SKM-1 treated with dmso at 0.1 percent for 144 hours (cell line): ENCODE measurements at regions not wholly inside any gene's neighbourhood (a gene's known extent, or its start where the extent isn't known, plus 50 kb on each side); places are given as distances from the start of the nearest gene placed in this dataset.

Source experiments
- DNase-seq: peaks from one replicate; lab custom pipeline; 2025; ENCODE audit not compliant: unreplicated experiment; lab: John Stamatoyannopoulos, UW

GRCh38 chr6:106773996-106774629 lies 144.7 kb downstream of the QRSL1 start:
- no peak for DNase-seq

- DNase-seq: no peak
These were observed 144.1 kb downstream of the QRSL1 start for GRCh38 chr6:106773522-106773921.

- DNase-seq: no peak
These were observed 143.1 kb downstream of the QRSL1 start for GRCh38 chr6:106772270-106773142.

- DNase-seq: no peak
These were observed 142.4 kb downstream of the QRSL1 start for GRCh38 chr6:106771822-106772221.

- DNase-seq: no peak
These were observed 141.3 kb downstream of the QRSL1 start for GRCh38 chr6:106770663-106771062.

GRCh38 chr6:106770081-106770480 lies 140.7 kb downstream of the QRSL1 start:
- DNase-seq: no peak

- DNase-seq: no peak
These were observed 137.9 kb downstream of the QRSL1 start for GRCh38 chr6:106767271-106767670.

- no peak for DNase-seq
These were observed 136.8 kb downstream of the QRSL1 start for GRCh38 chr6:106766201-106766600.

- no peak for DNase-seq
These were observed 136.1 kb downstream of the QRSL1 start for GRCh38 chr6:106765496-106765895.

GRCh38 chr6:106764353-106764980 lies 135.1 kb downstream of the QRSL1 start:
- no peak for DNase-seq

- DNase-seq: no peak
These were observed 134.0 kb downstream of the QRSL1 start for GRCh38 chr6:106763361-106763760.

GRCh38 chr6:106761160-106761559 lies 131.8 kb downstream of the QRSL1 start:
- no peak for DNase-seq

GRCh38 chr6:106759112-106759511 lies 129.7 kb downstream of the QRSL1 start:
- DNase-seq: no peak

- no peak for DNase-seq
These were observed 128.5 kb downstream of the QRSL1 start for GRCh38 chr6:106757722-106758467.

GRCh38 chr6:106757267-106757666 lies 127.9 kb downstream of the QRSL1 start:
- no peak for DNase-seq

- no peak for DNase-seq
These were observed 124.8 kb downstream of the QRSL1 start for GRCh38 chr6:106754215-106754614.

- no peak for DNase-seq
These were observed 123.3 kb downstream of the QRSL1 start for GRCh38 chr6:106752641-106753040.

- no peak for DNase-seq
These were observed 122.3 kb downstream of the QRSL1 start for GRCh38 chr6:106751501-106752252.

GRCh38 chr6:106750946-106751345 lies 121.6 kb downstream of the QRSL1 start:
- DNase-seq: no peak

GRCh38 chr6:106750142-106750918 lies 121.0 kb downstream of the QRSL1 start:
- no peak for DNase-seq
